ENCODE measurements at regions not wholly inside any gene's neighbourhood (a gene's known extent, or its start where the extent isn't known, plus 50 kb on each side); places are given as distances from the start of the nearest gene placed in this dataset.

DNA sequence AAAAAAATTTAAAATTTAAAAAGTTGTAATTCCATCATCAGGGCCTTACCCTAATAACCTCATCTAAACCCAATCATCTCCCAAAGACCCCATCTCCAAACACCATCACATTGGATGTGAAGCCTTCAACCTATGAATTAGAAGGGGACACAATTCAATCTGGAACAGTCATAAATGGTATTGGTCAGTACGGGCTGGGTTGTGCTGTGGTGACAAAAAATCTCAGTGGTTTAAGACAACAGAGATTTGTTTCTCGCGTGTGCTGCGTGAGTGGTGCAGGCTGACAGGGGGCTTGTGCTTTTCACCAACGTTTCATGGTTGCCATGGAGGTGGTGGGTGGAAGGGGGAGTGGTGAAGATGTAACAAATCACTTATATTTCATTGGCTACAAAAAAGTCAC lies 174.5 kb downstream of the INHBB start:
- TF ChIP-seq EZH2 (IDR thresholded peaks at IDR 0.05), result no peak
- no peak for TF ChIP-seq CTCF (IDR thresholded peaks at IDR 0.05)
